GM12892 (cell line): ENCODE measurements at regions not wholly inside any gene's neighbourhood (a gene's known extent, or its start where the extent isn't known, plus 50 kb on each side); places are given as distances from the start of the nearest gene placed in this dataset.

ENCODE experiments used
- DNase-seq: peaks from one replicate; pipeline ENCODE4 v3.0.0; 2011; ENCODE audit not compliant: insufficient read length
- FAIRE-seq: peaks from 2 replicates; lab custom pipeline; 2011; peaks lifted over from hg19 to GRCh38; lab: Jason Lieb, UNC
- POLR2A ChIP-seq: IDR thresholded peaks from 2 replicates; pipeline ENCODE4 v1.6.1; 2011; ENCODE audit warnings: low read depth, low read length, control low read depth
- POLR2AphosphoS5 ChIP-seq: IDR thresholded peaks from 2 replicates; pipeline ENCODE4 v1.6.1; 2011; ENCODE audit warnings: low read depth, low read length, control low read depth
- TAF1 ChIP-seq: IDR thresholded peaks from 2 replicates; pipeline ENCODE4 v1.6.1; 2011; ENCODE audit warnings: low read depth, mild to moderate bottlenecking, control low read depth, low read length, borderline replicate concordance

DNA sequence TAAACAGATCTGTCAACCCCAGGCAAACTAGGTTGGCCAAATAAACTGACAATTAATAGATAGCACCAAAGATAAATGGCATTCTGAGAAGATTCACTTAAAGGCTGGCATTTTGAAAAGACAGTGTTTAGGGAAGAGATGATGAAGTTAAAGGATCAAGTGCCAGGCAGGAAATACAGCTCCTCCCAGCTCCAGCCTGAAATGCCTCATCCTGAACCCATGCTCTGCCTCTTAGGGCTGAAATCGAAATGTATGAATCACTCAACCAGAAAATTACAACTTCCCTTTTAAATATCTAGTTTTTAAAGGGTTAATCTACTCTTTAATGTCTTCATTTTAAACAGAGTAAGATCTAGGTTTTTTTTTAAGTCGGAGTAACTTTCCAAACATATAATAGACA lies 171.2 kb upstream of the UBL3 start:
- FAIRE-seq: no peak
- no peak for DNase-seq
- TF ChIP-seq TAF1 (no peak), POLR2A (no peak), POLR2AphosphoS5 (no peak)

- TF ChIP-seq POLR2AphosphoS5 (no peak), POLR2A (no peak), TAF1 (no peak)
- DNase-seq (no peak), FAIRE-seq (no peak)
These were observed 170.4 kb upstream of the UBL3 start for GRCh38 chr13:30020726-30021312.

- DNase-seq: no peak
- TF ChIP-seq POLR2A (no peak), POLR2AphosphoS5 (no peak), TAF1 (no peak)
- FAIRE-seq: no peak
These were observed 169.5 kb upstream of the UBL3 start for GRCh38 chr13:30019648-30020626.

GRCh38 chr13:30017880-30018279 lies 167.5 kb upstream of the UBL3 start:
- DNase-seq (no peak), FAIRE-seq (no peak)
- TF ChIP-seq TAF1: no peak
- TF ChIP-seq POLR2A: no peak
- TF ChIP-seq POLR2AphosphoS5: no peak

GRCh38 chr13:30016398-30016797 lies 166.0 kb upstream of the UBL3 start:
- DNase-seq (no peak), FAIRE-seq (no peak)
- TF ChIP-seq POLR2AphosphoS5: no peak

DNA sequence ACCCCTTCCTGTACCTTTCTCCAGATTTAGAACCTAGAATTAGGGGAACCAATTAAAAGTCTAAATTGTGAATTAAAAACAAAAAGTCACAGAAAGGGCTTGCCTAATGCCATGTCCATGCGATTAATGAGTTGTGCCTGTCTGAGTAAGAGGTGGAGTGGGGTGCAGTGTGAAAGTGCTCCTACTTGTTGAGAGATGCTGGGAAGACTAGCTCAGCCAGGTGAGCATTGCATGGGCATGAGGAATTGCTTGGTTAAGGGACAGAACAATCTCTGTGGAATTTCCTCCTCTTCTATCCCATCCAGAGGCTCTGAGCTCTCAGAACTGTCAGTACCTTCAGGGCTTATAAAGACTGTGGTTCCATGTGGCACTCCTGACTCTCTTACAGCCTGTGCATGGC lies 159.0 kb upstream of the UBL3 start:
- DNase-seq (no peak), FAIRE-seq (no peak)
- TF ChIP-seq POLR2A (no peak), TAF1 (no peak), POLR2AphosphoS5 (no peak)

- DNase-seq (no peak), FAIRE-seq (no peak)
- no peak for TF ChIP-seq POLR2AphosphoS5
- TF ChIP-seq TAF1: no peak
- no peak for TF ChIP-seq POLR2A
These were observed 155.8 kb upstream of the UBL3 start for GRCh38 chr13:30006246-30006645.

DNA sequence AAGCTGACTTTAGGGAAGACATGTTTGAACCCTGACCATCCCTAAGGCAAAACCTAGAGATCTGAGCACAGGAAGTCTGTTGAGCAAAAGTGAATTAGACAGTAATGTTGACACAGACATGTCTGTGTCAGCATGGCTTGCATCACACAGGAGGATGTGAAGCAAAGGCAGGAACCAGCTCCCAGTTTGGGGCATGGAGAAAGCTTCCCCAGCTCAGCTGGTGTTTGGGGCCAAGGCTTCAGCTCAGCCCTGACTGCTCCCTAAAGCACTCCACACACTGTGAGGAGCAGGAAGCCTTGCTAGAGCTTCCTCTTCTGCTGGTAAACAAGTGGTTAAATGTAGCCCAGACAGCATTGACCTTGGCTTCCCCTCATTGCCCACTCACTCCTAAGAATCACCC lies 153.8 kb upstream of the UBL3 start:
- no peak for FAIRE-seq
- TF ChIP-seq POLR2A (no peak), TAF1 (no peak), POLR2AphosphoS5 (no peak)
- no peak for DNase-seq

DNA sequence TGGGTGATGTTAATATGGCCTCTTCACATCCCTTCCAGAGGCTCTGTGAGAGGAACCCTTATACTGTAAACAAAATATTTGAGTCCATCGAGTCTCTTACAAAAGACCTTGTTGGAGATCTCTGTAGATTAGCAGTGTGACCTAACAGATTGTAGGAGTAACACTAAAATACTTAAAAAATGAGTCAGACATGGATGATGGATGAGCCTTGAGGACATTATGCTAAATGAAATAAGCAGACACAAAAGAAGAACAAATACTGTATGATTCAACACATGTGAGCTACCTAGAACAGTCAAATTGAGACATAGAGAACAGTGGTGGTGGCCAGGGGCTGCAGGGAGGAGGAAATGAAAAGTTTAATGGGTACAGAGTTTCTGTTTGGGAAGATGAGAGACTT lies 152.2 kb upstream of the UBL3 start:
- FAIRE-seq: no peak
- TF ChIP-seq POLR2AphosphoS5: no peak
- no peak for TF ChIP-seq POLR2A
- no peak for TF ChIP-seq TAF1
- no peak for DNase-seq

DNA sequence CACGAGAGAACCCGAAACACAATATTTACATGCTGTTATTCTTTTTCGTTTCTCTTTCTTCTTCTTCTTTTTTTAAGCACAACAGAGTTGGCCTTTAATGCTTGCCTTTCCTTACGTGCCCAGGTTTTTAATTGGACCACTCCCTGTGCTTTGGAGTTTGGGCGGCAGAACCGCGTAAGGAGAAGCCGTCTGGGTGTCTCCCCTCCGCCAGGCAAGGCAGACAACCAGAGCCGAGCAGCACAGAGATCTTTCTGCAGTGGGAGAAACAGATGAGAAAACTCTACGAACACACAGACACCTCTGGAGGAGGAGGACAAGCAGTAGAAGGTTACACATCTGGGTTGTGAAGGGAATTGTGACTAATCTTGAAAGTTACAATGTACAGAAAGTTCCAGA lies 150.0 kb upstream of the UBL3 start:
- DNase-seq (no peak), FAIRE-seq (no peak)
- TF ChIP-seq POLR2A (no peak), TAF1 (no peak), POLR2AphosphoS5 (no peak)

- DNase-seq: no peak
- TF ChIP-seq POLR2AphosphoS5: no peak
- TF ChIP-seq POLR2A: no peak
- no peak for TF ChIP-seq TAF1
- FAIRE-seq: no peak
These were observed 149.3 kb upstream of the UBL3 start for GRCh38 chr13:29999492-30000369.
